ENCODE measurements at regions not wholly inside any gene's neighbourhood (a gene's known extent, or its start where the extent isn't known, plus 50 kb on each side); places are given as distances from the start of the nearest gene placed in this dataset.

GRCh38 chr11:121770939-121771595 lies 318.3 kb upstream of the SORL1-AS1 start:
- BruUV-seq (replicated peaks) = no TSS peak

DNA sequence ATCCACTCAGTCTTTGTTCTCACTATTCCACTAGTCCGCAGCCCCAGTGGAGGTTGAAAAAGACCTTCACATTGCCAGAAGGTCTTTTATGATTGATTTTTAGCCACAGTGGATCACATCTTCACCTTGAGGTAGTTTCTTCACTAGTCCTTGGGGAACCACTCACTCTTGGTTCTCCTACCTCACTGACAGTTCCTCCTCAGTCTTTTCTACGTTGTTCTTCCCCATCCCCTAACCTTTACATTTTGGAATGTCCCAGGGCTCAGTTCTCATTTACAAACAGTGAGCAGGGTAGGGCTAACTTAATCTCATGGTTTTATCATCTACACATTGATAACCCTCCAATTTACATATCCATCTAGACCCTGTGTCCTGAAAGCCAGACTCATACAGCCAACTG lies 316.4 kb upstream of the SORL1-AS1 start:
- no peaks in the 10 kb centered on the region for H3K79me2 ChIP-seq (ENCODE audit: low read depth)
- TF ChIP-seq EZH2 (IDR thresholded peaks at IDR 0.05; ENCODE audit: low read depth) = no peak
- TF ChIP-seq, protein P1, sequence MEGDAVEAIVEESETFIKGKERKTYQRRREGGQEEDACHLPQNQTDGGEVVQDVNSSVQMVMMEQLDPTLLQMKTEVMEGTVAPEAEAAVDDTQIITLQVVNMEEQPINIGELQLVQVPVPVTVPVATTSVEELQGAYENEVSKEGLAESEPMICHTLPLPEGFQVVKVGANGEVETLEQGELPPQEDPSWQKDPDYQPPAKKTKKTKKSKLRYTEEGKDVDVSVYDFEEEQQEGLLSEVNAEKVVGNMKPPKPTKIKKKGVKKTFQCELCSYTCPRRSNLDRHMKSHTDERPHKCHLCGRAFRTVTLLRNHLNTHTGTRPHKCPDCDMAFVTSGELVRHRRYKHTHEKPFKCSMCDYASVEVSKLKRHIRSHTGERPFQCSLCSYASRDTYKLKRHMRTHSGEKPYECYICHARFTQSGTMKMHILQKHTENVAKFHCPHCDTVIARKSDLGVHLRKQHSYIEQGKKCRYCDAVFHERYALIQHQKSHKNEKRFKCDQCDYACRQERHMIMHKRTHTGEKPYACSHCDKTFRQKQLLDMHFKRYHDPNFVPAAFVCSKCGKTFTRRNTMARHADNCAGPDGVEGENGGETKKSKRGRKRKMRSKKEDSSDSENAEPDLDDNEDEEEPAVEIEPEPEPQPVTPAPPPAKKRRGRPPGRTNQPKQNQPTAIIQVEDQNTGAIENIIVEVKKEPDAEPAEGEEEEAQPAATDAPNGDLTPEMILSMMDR (conservative IDR thresholded peaks at IDR 0.05) = no peak
- no peaks in the 10 kb centered on the region for H3K36me3 ChIP-seq (ENCODE audit: low read depth)
- peaks cover 76% of the 10 kb centered on the region for H3K27me3 ChIP-seq (ENCODE audit: insufficient read depth, low read depth)
- ChIA-PET POLR2A (ENCODE audit: unreplicated experiment) (no interaction called here), CTCF (no interaction called here)
- H3K27ac ChIP-seq = no peak overlapping the region
- DNase-seq = no peak
- no TSS peak for BruUV-seq (replicated peaks)
- intact Hi-C loops (cut with micrococcal nuclease; ENCODE audit: unreplicated experiment) = no loop called here
- no peaks in the 10 kb centered on the region for H3K4me1 ChIP-seq (replicated peaks; ENCODE audit: insufficient read depth)
- H3K9me3 ChIP-seq (ENCODE audit: insufficient read depth, low read depth) = no peaks in the 10 kb centered on the region
- H3K4me3 ChIP-seq = no peak overlapping the region
- no peaks in the 10 kb centered on the region for H3F3A ChIP-seq (ENCODE audit: insufficient read depth, low read depth)
- H4K20me1 ChIP-seq (ENCODE audit: insufficient read depth) = no peaks in the 10 kb centered on the region
- H3K9me2 ChIP-seq (ENCODE audit: insufficient read depth) = no peaks in the 10 kb centered on the region
- H2AFZ ChIP-seq = no peak overlapping the region
- no peak overlapping the region for H3K4me2 ChIP-seq

More at GRCh38 chr11:121770939-121771595, 318.3 kb upstream of the SORL1-AS1 start:
- H3F3A ChIP-seq (ENCODE audit: insufficient read depth, low read depth) = no peaks in the 10 kb centered on the region
- no peak overlapping the region for H3K4me2 ChIP-seq
- H3K4me1 ChIP-seq (replicated peaks; ENCODE audit: insufficient read depth) = no peaks in the 10 kb centered on the region
- TF ChIP-seq, protein P1 (conservative IDR thresholded peaks at IDR 0.05) = no peak
- no peak for TF ChIP-seq EZH2 (IDR thresholded peaks at IDR 0.05; ENCODE audit: low read depth)
- H3K36me3 ChIP-seq (ENCODE audit: low read depth) = no peaks in the 10 kb centered on the region
- no peak overlapping the region for H2AFZ ChIP-seq
- no peak for DNase-seq
- no peak overlapping the region for H3K27ac ChIP-seq
- POLR2A ChIA-PET (ENCODE audit: unreplicated experiment) = no interaction called here
- H3K79me2 ChIP-seq (ENCODE audit: low read depth) = no peaks in the 10 kb centered on the region
- no peaks in the 10 kb centered on the region for H3K9me2 ChIP-seq (ENCODE audit: insufficient read depth)
- no peak overlapping the region for H3K4me3 ChIP-seq
- CTCF ChIA-PET = no interaction called here
- intact Hi-C loops (cut with micrococcal nuclease; ENCODE audit: unreplicated experiment) = no loop called here
- H4K20me1 ChIP-seq (ENCODE audit: insufficient read depth) = no peaks in the 10 kb centered on the region
- H3K27me3 ChIP-seq (ENCODE audit: insufficient read depth, low read depth) = peaks cover 57% of the 10 kb centered on the region
- no peaks in the 10 kb centered on the region for H3K9me3 ChIP-seq (ENCODE audit: insufficient read depth, low read depth)

- no peaks in the 10 kb centered on the region for H4K20me1 ChIP-seq (ENCODE audit: insufficient read depth)
- BruUV-seq (replicated peaks) = no TSS peak
- H3K4me2 ChIP-seq = no peak overlapping the region
- H3K9me3 ChIP-seq (ENCODE audit: insufficient read depth, low read depth) = no peaks in the 10 kb centered on the region
- H3K9me2 ChIP-seq (ENCODE audit: insufficient read depth) = no peaks in the 10 kb centered on the region
- no peaks in the 10 kb centered on the region for H3K36me3 ChIP-seq (ENCODE audit: low read depth)
- H3K79me2 ChIP-seq (ENCODE audit: low read depth) = no peaks in the 10 kb centered on the region
- H3F3A ChIP-seq (ENCODE audit: insufficient read depth, low read depth) = no peaks in the 10 kb centered on the region
- ChIA-PET CTCF (interaction anchor here (0.6 kb wide), 1 partner anchor 476 kb away, joined by 3 read pairs; no protein-coding TSS in a partner anchor), POLR2A (ENCODE audit: unreplicated experiment) (no interaction called here)
- TF ChIP-seq, protein P1 (conservative IDR thresholded peaks at IDR 0.05) = no peak
- no peak for TF ChIP-seq EZH2 (IDR thresholded peaks at IDR 0.05; ENCODE audit: low read depth)
- no peaks in the 10 kb centered on the region for H3K4me1 ChIP-seq (replicated peaks; ENCODE audit: insufficient read depth)
- DNase-seq = no peak
- peaks cover 91% of the 10 kb centered on the region for H3K27me3 ChIP-seq (ENCODE audit: insufficient read depth, low read depth)
- no peak overlapping the region for H3K4me3 ChIP-seq
- no peak overlapping the region for H3K27ac ChIP-seq
- intact Hi-C loops (cut with micrococcal nuclease; ENCODE audit: unreplicated experiment) = no loop called here
- no peak overlapping the region for H2AFZ ChIP-seq
Observed at GRCh38 chr11:121767433-121767832, 314.7 kb upstream of the SORL1-AS1 start.
